Endothelial cell of umbilical vein (primary cell): ENCODE measurements at regions not wholly inside any gene's neighbourhood (a gene's known extent, or its start where the extent isn't known, plus 50 kb on each side); places are given as distances from the start of the nearest gene placed in this dataset.

Experiments used
- CTCF ChIP-seq, 2 donors: IDR thresholded peaks; 1 replicate in 1 of 2; 2 replicates in 1 of 2; pipeline ENCODE4 v1.5.1; 2011; ENCODE audit warnings: low read length in 2 of 2, mild to moderate bottlenecking in 2 of 2, moderate library complexity in 2 of 2, control low read depth in 1 of 2, inconsistent platforms in 1 of 2, low read depth in 1 of 2; ENCODE audit not compliant: insufficient read depth in 1 of 2; ENCODE audit errors: extremely low read depth in 1 of 2
- EZH2 ChIP-seq: IDR thresholded peaks from 2 replicates; pipeline ENCODE4 v1.6.1; 2012; ENCODE audit warnings: borderline replicate concordance, low read depth, mild to moderate bottlenecking, moderate library complexity, low read length, inconsistent platforms; ENCODE audit not compliant: severe bottlenecking
- FOS ChIP-seq: IDR thresholded peaks from 2 replicates; pipeline ENCODE4 v1.6.1; 2011; ENCODE audit warnings: mild to moderate bottlenecking, low read length, moderate library complexity, borderline replicate concordance; ENCODE audit not compliant: insufficient read depth
- JUN ChIP-seq: IDR thresholded peaks from 2 replicates; pipeline ENCODE4 v1.6.1; 2011; ENCODE audit warnings: borderline replicate concordance, low read depth; ENCODE audit not compliant: insufficient read length, insufficient read depth
- MYC ChIP-seq: IDR thresholded peaks from one replicate; pipeline ENCODE4 v1.6.1; 2011; ENCODE audit warnings: mild to moderate bottlenecking, low read depth, low read length
- POLR2A ChIP-seq: IDR thresholded peaks from 2 replicates; pipeline ENCODE4 v1.6.1; 2012; ENCODE audit warnings: low read depth, mild to moderate bottlenecking, control low read depth, low read length
- POLR2AphosphoS5 ChIP-seq: IDR thresholded peaks from 2 replicates; pipeline ENCODE4 v1.6.1; 2012; ENCODE audit warnings: low read depth, mild to moderate bottlenecking, control low read depth, low read length, moderate library complexity; ENCODE audit not compliant: insufficient read depth
- TF ChIP-seq, protein P1 (sequence below): IDR thresholded peaks from 2 replicates; pipeline ENCODE4 v1.6.1; 2011; ENCODE audit not compliant: insufficient read depth, insufficient read length

GRCh38 chr21:17371450-17371849 lies 141.4 kb upstream of the CXADR start:
- TF ChIP-seq CTCF (IDR thresholded peaks at IDR 0.05; ENCODE audit: extremely low read depth in 1 of 2, insufficient read depth in 1 of 2, low read depth in 1 of 2, low read length in 2 of 2) (no peak), POLR2A (no peak), EZH2 (no peak), POLR2AphosphoS5 (no peak), MYC (no peak), FOS (peak; percentile 71), JUN (no peak)
- TF ChIP-seq, protein P1, sequence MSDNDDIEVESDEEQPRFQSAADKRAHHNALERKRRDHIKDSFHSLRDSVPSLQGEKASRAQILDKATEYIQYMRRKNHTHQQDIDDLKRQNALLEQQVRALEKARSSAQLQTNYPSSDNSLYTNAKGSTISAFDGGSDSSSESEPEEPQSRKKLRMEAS: no peak
